WTC11 (cell line): ENCODE measurements at regions not wholly inside any gene's neighbourhood (a gene's known extent, or its start where the extent isn't known, plus 50 kb on each side); places are given as distances from the start of the nearest gene placed in this dataset.

Experiments used
- ATAC-seq: fragments of 200-7000 bp; cut with Tn5 transposase; 2 replicates; pipeline ENCODE4 v1.10.0; 2021; ENCODE audit warnings: mild to moderate bottlenecking, moderate library complexity
- CTCF ChIA-PET: fragments of 300-600 bp; sonication (Branson Sonifier 250); formaldehyde crosslinking; loops from one replicate; lab custom pipeline; 2021; ENCODE audit warnings: antibody characterized with exemption; lab: Charles Lee
- POLR2A ChIA-PET: fragments of 350-600 bp; sonication (Branson Sonifier 250); formaldehyde crosslinking; loops from one replicate; lab custom pipeline; 2021; ENCODE audit warnings: antibody characterized with exemption; lab: Charles Lee
- DNase-seq: peaks from one replicate; pipeline ENCODE4 v3.0.0; 2021; ENCODE audit warnings: low spot score
- H3K27ac Mint-ChIP-seq: 2 replicates; pipeline ENCODE4 v1.8.0; 2021; ENCODE audit warnings: mixed read lengths
- H3K27me3 Mint-ChIP-seq: 2 replicates; pipeline ENCODE4 v1.8.0; 2021; ENCODE audit warnings: low read depth, mild to moderate bottlenecking, moderate library complexity, mixed read lengths
- H3K36me3 Mint-ChIP-seq: 2 replicates; pipeline ENCODE4 v1.8.0; 2021; ENCODE audit warnings: mixed read lengths
- H3K4me1 Mint-ChIP-seq: 2 replicates; pipeline ENCODE4 v1.8.0; 2022; ENCODE audit warnings: mixed read lengths
- H3K4me3 Mint-ChIP-seq: 2 replicates; pipeline ENCODE4 v1.8.0; 2021; ENCODE audit warnings: mild to moderate bottlenecking, moderate library complexity, mixed read lengths
- H3K9me3 Mint-ChIP-seq: 2 replicates; pipeline ENCODE4 v1.8.0; 2021; ENCODE audit warnings: mixed read lengths
- ATF2 ChIP-seq: sonication (generic); formaldehyde crosslinking; IDR thresholded peaks from 2 replicates; pipeline ENCODE4 v1.8.1; 2022; ENCODE audit warnings: low read depth, missing genetic modification reagents, borderline replicate concordance
- E2F1 ChIP-seq: sonication (generic); formaldehyde crosslinking; IDR thresholded peaks from 2 replicates; pipeline ENCODE4 v1.8.0; 2022; ENCODE audit warnings: mild to moderate bottlenecking, missing genetic modification reagents
- E2F5 ChIP-seq: sonication (generic); formaldehyde crosslinking; IDR thresholded peaks from 2 replicates; pipeline ENCODE4 v1.8.1; 2022; ENCODE audit warnings: mild to moderate bottlenecking, moderate library complexity, missing genetic modification reagents
- ELF4 ChIP-seq: sonication (generic); formaldehyde crosslinking; IDR thresholded peaks from 2 replicates; pipeline ENCODE4 v1.8.1; 2022; ENCODE audit warnings: low read depth, mild to moderate bottlenecking, moderate library complexity, missing genetic modification reagents
- EMX1 ChIP-seq: fragments of 250-450 bp; sonication (Bioruptor Pico); IDR thresholded peaks from 2 replicates; pipeline ENCODE4 v1.8.0; 2021; ENCODE audit warnings: mild to moderate bottlenecking
- IRF1 ChIP-seq: sonication (generic); formaldehyde crosslinking; IDR thresholded peaks from 2 replicates; pipeline ENCODE4 v1.8.0; 2023; ENCODE audit warnings: missing genetic modification reagents
- MYBL2 ChIP-seq: sonication (generic); formaldehyde crosslinking; IDR thresholded peaks from 2 replicates; pipeline ENCODE4 v1.8.1; 2023; ENCODE audit warnings: mild to moderate bottlenecking, moderate library complexity, missing genetic modification reagents
- PREB ChIP-seq: sonication (generic); formaldehyde crosslinking; IDR thresholded peaks from 2 replicates; pipeline ENCODE4 v1.8.1; 2022; ENCODE audit warnings: mild to moderate bottlenecking, missing genetic modification reagents, moderate library complexity, borderline replicate concordance
- PRRX2 ChIP-seq: fragments of 250-450 bp; sonication (Bioruptor Pico); IDR thresholded peaks from 2 replicates; pipeline ENCODE4 v1.8.0; 2021; ENCODE audit warnings: mild to moderate bottlenecking
- RELA ChIP-seq: sonication (generic); formaldehyde crosslinking; IDR thresholded peaks from 2 replicates; pipeline ENCODE4 v1.8.1; 2022; ENCODE audit warnings: missing genetic modification reagents, mild to moderate bottlenecking, borderline replicate concordance
- SMAD4 ChIP-seq: sonication (generic); formaldehyde crosslinking; IDR thresholded peaks from 2 replicates; pipeline ENCODE4 v1.8.0; 2022; ENCODE audit warnings: mild to moderate bottlenecking, missing genetic modification reagents
- TEAD1 ChIP-seq: sonication (generic); formaldehyde crosslinking; IDR thresholded peaks from 2 replicates; pipeline ENCODE4 v1.8.0; 2022; ENCODE audit warnings: mild to moderate bottlenecking, missing genetic modification reagents
- TEAD4 ChIP-seq: sonication (generic); formaldehyde crosslinking; IDR thresholded peaks from 2 replicates; pipeline ENCODE4 v1.8.0; 2022; ENCODE audit warnings: mild to moderate bottlenecking, missing genetic modification reagents
- USF2 ChIP-seq: sonication (generic); formaldehyde crosslinking; IDR thresholded peaks from 2 replicates; pipeline ENCODE4 v1.8.1; 2023; ENCODE audit warnings: mild to moderate bottlenecking, missing genetic modification reagents, moderate library complexity
- ZNF121 ChIP-seq: sonication (generic); formaldehyde crosslinking; IDR thresholded peaks from 2 replicates; pipeline ENCODE4 v1.8.0; 2023; ENCODE audit warnings: missing genetic modification reagents
- ZNF219 ChIP-seq: sonication (generic); formaldehyde crosslinking; IDR thresholded peaks from 2 replicates; pipeline ENCODE4 v1.8.0; 2023; ENCODE audit warnings: missing genetic modification reagents, mild to moderate bottlenecking, borderline replicate concordance
- ZNF263 ChIP-seq: sonication (generic); formaldehyde crosslinking; IDR thresholded peaks from 2 replicates; pipeline ENCODE4 v1.8.1; 2022; ENCODE audit warnings: low read depth, mild to moderate bottlenecking, moderate library complexity, missing genetic modification reagents
- ZNF423 ChIP-seq: fragments of 250-450 bp; sonication (Bioruptor Pico); IDR thresholded peaks from 2 replicates; pipeline ENCODE4 v2.1.2; 2022; ENCODE audit warnings: mild to moderate bottlenecking, moderate library complexity
- ZNF425 ChIP-seq: fragments of 250-450 bp; sonication (Bioruptor Pico); conservative IDR thresholded peaks from 2 replicates; pipeline ENCODE4 v1.9.0; 2021; ENCODE audit warnings: mild to moderate bottlenecking

GRCh38 chr22:22062306-22062793 lies 79.8 kb upstream of the TOP3B start:
- POLR2A ChIA-PET, result no interaction called here

GRCh38 chr22:22061085-22062077 lies 78.8 kb upstream of the TOP3B start:
- DNase-seq (no peak), ATAC-seq (no peak)
- ChIA-PET POLR2A (no interaction called here), CTCF (interaction anchor here (0.6 to 2.8 kb wide), 61 partner anchors 7 to 443 kb away, joined by 3 to 29 read pairs (median 4); partner anchors contain the start of genes PPM1F and TOP3B)
- peaks cover 9% of the 10 kb centered on the region for H3K4me1 Mint-ChIP-seq
- no peaks in the 10 kb centered on the region for H3K9me3 Mint-ChIP-seq
- H3K4me3 Mint-ChIP-seq, result no peak overlapping the region
- no peaks in the 10 kb centered on the region for H3K36me3 Mint-ChIP-seq
- no peak overlapping the region for H3K27ac Mint-ChIP-seq
- peaks cover 100% of the 10 kb centered on the region for H3K27me3 Mint-ChIP-seq
- TF ChIP-seq PRRX2 (CRISPR knock-in tag) (no peak), SMAD4 (CRISPR knock-in tag) (no peak), TEAD1 (no peak), ZNF263 (CRISPR knock-in tag) (no peak), USF2 (no peak), IRF1 (no peak), RELA (CRISPR knock-in tag) (no peak), PREB (CRISPR knock-in tag) (no peak), MYBL2 (no peak), ZNF423 (CRISPR knock-in tag) (no peak), ATF2 (CRISPR knock-in tag) (no peak), ZNF121 (CRISPR knock-in tag) (no peak)

More at GRCh38 chr22:22062306-22062793, 79.8 kb upstream of the TOP3B start:
- TF ChIP-seq E2F1 (no peak), E2F5 (no peak), TEAD4 (CRISPR knock-in tag) (no peak), EMX1 (no peak), PRRX2 (CRISPR knock-in tag) (no peak), ZNF425 (CRISPR knock-in tag) (no peak), ZNF219 (CRISPR knock-in tag) (no peak), ELF4 (CRISPR knock-in tag) (no peak)
- H3K27me3 Mint-ChIP-seq, result peaks cover 100% of the 10 kb centered on the region
- no peak overlapping the region for H3K27ac Mint-ChIP-seq
- H3K4me3 Mint-ChIP-seq, result no peak overlapping the region
- ATAC-seq, result no peak
- no peak for DNase-seq
- no peaks in the 10 kb centered on the region for H3K9me3 Mint-ChIP-seq
- no peaks in the 10 kb centered on the region for H3K36me3 Mint-ChIP-seq
- CTCF ChIA-PET, result interaction anchor here (2.1 to 2.6 kb wide), 2 partner anchors 78 to 173 kb away, joined by 14 to 25 read pairs; no protein-coding TSS in a partner anchor
- H3K4me1 Mint-ChIP-seq, result peaks cover 1% of the 10 kb centered on the region; the same call in 1 of the 2 replicates
